Endothelial cell of umbilical vein (primary cell): ENCODE measurements at regions not wholly inside any gene's neighbourhood (a gene's known extent, or its start where the extent isn't known, plus 50 kb on each side); places are given as distances from the start of the nearest gene placed in this dataset.

Experiments used
- BruUV-seq: library from RNA; stranded (reverse); fragments of 400-500 nt; replicated peaks from 2 replicates; lab custom pipeline; 2021; lab: Mats Ljungman, UMichigan
- CTCF ChIA-PET: fragments of 300-600, 350-600 bp; sonication (Branson Sonifier 250); formaldehyde crosslinking; loops from one replicate; lab custom pipeline; 2021; ENCODE audit warnings: antibody characterized with exemption, inconsistent platforms; lab: Charles Lee
- POLR2A ChIA-PET: fragments of 300-600, 350-600 bp; sonication (Branson Sonifier 250); formaldehyde crosslinking; loops from one replicate; lab custom pipeline; 2021; ENCODE audit warnings: antibody characterized with exemption, inconsistent platforms; lab: Charles Lee
- DNase-seq: peaks from one replicate; pipeline ENCODE4 v3.0.0-alpha.2; 2011; ENCODE audit warnings: low read depth, low spot score
- FAIRE-seq: peaks from 2 replicates; lab custom pipeline; 2011; peaks lifted over from hg19 to GRCh38; lab: Jason Lieb, UNC
- H2AFZ ChIP-seq: 2 replicates; pipeline ENCODE4 v1.6.0; 2012; ENCODE audit warnings: low read depth, low read length, control low read depth, inconsistent platforms
- H3K27ac ChIP-seq: 2 replicates; pipeline ENCODE4 v1.5.1; 2011; ENCODE audit warnings: low read depth, mild to moderate bottlenecking, control low read depth, low read length, moderate library complexity; ENCODE audit not compliant: insufficient read depth
- H3K27me3 ChIP-seq, 2 experiments: 2 replicates each; pipeline versions ENCODE4 v1.6.0 to v1.6.1; 2011; ENCODE audit warnings: low read length in 2 of 2, mixed read lengths in 1 of 2; ENCODE audit not compliant: control insufficient read depth in 2 of 2, insufficient read depth in 2 of 2
- H3K36me3 ChIP-seq, 2 experiments: 2 replicates in 1 of 2; 3 replicates in 1 of 2; pipeline ENCODE4 v1.5.1; 2011; ENCODE audit warnings: low read length in 2 of 2, mild to moderate bottlenecking in 1 of 2, moderate library complexity in 1 of 2; ENCODE audit not compliant: control insufficient read depth in 2 of 2, insufficient read depth in 2 of 2; ENCODE audit errors: extremely low read depth in 1 of 2
- H3K4me1 ChIP-seq: 3 replicates; pipeline ENCODE4 v1.5.1; 2011; ENCODE audit warnings: mild to moderate bottlenecking, low read length; ENCODE audit not compliant: control insufficient read depth, insufficient read depth; ENCODE audit errors: extremely low read depth
- H3K4me2 ChIP-seq: 2 replicates; pipeline ENCODE4 v1.6.1; 2011; ENCODE audit warnings: low read length, control low read depth, mixed read lengths; ENCODE audit not compliant: insufficient read depth
- H3K4me3 ChIP-seq, 3 experiments: fragments of 200-600 bp in 1 of 3; sonication (generic), shearing (Covaris generic) in 1 of 3; replicated peaks in 1 of 3; 2 replicates each; pipeline ENCODE4 v1.5.1; 2011 to 2016; ENCODE audit warnings: control low read depth in 3 of 3, low read length in 3 of 3, mild to moderate bottlenecking in 2 of 3, inconsistent platforms in 1 of 3, low read depth in 1 of 3, moderate library complexity in 1 of 3; ENCODE audit not compliant: insufficient read depth in 1 of 3
- H3K79me2 ChIP-seq: 2 replicates; pipeline ENCODE4 v1.6.0; 2012; ENCODE audit warnings: low read length, inconsistent platforms; ENCODE audit not compliant: control insufficient read depth, insufficient read depth
- H3K9ac ChIP-seq: replicated peaks from 2 replicates; pipeline ENCODE3; 2011; ENCODE audit warnings: low read length, control low read depth; ENCODE audit not compliant: insufficient read depth; ENCODE audit errors: extremely low read depth
- H3K9me1 ChIP-seq: replicated peaks from 3 replicates; pipeline ENCODE4 v1.6.0; 2011; ENCODE audit warnings: mild to moderate bottlenecking, low read length; ENCODE audit not compliant: control insufficient read depth, insufficient read depth; ENCODE audit errors: extremely low read depth
- H3K9me3 ChIP-seq: replicated peaks from 2 replicates; pipeline ENCODE4 v1.5.1; 2012; ENCODE audit warnings: low read length, inconsistent platforms; ENCODE audit not compliant: control insufficient read depth, insufficient read depth
- H4K20me1 ChIP-seq: replicated peaks from 2 replicates; pipeline ENCODE3; 2011; ENCODE audit warnings: mild to moderate bottlenecking, low read length; ENCODE audit not compliant: control insufficient read depth, insufficient read depth; ENCODE audit errors: extremely low read depth
- EZH2 ChIP-seq: IDR thresholded peaks from 2 replicates; pipeline ENCODE4 v1.6.1; 2012; ENCODE audit warnings: borderline replicate concordance, low read depth, mild to moderate bottlenecking, moderate library complexity, low read length, inconsistent platforms; ENCODE audit not compliant: severe bottlenecking
- FOS ChIP-seq: IDR thresholded peaks from 2 replicates; pipeline ENCODE4 v1.6.1; 2011; ENCODE audit warnings: mild to moderate bottlenecking, low read length, moderate library complexity, borderline replicate concordance; ENCODE audit not compliant: insufficient read depth
- GATA2 ChIP-seq: IDR thresholded peaks from 2 replicates; pipeline ENCODE4 v1.7.0; 2011; ENCODE audit warnings: low read depth, mild to moderate bottlenecking, moderate library complexity, mixed read lengths, low read length; ENCODE audit not compliant: insufficient read length, insufficient read depth
- JUN ChIP-seq: IDR thresholded peaks from 2 replicates; pipeline ENCODE4 v1.6.1; 2011; ENCODE audit warnings: borderline replicate concordance, low read depth; ENCODE audit not compliant: insufficient read length, insufficient read depth
- MYC ChIP-seq: IDR thresholded peaks from one replicate; pipeline ENCODE4 v1.6.1; 2011; ENCODE audit warnings: mild to moderate bottlenecking, low read depth, low read length
- POLR2A ChIP-seq: IDR thresholded peaks from 2 replicates; pipeline ENCODE4 v1.6.1; 2012; ENCODE audit warnings: low read depth, mild to moderate bottlenecking, control low read depth, low read length
- POLR2AphosphoS5 ChIP-seq: IDR thresholded peaks from 2 replicates; pipeline ENCODE4 v1.6.1; 2012; ENCODE audit warnings: low read depth, mild to moderate bottlenecking, control low read depth, low read length, moderate library complexity; ENCODE audit not compliant: insufficient read depth
- dilution Hi-C: fragments of 300-500 bp; cut with MboI; formaldehyde crosslinking; loops from one replicate; pipeline ENCODE4 v1.15.0; 2019; ENCODE audit warnings: low sequenced_read_pairs; ENCODE audit not compliant: extremely low pct_ligation_motif_present
- intact Hi-C: fragments of 100-400 bp; cut with micrococcal nuclease; formaldehyde crosslinking; loops from one replicate; pipeline ENCODE4 v1.10.0; 2022
- TF ChIP-seq, protein P1 (sequence below): IDR thresholded peaks from 2 replicates; pipeline ENCODE4 v1.6.1; 2011; ENCODE audit not compliant: insufficient read depth, insufficient read length
- TF ChIP-seq, protein P2 (sequence below), 2 donors: IDR thresholded peaks; 1 replicate in 1 of 2; 2 replicates in 1 of 2; pipeline ENCODE4 v1.5.1; 2011; ENCODE audit warnings: low read length in 2 of 2, mild to moderate bottlenecking in 2 of 2, moderate library complexity in 2 of 2, control low read depth in 1 of 2, inconsistent platforms in 1 of 2, low read depth in 1 of 2; ENCODE audit not compliant: insufficient read depth in 1 of 2; ENCODE audit errors: extremely low read depth in 1 of 2

DNA sequence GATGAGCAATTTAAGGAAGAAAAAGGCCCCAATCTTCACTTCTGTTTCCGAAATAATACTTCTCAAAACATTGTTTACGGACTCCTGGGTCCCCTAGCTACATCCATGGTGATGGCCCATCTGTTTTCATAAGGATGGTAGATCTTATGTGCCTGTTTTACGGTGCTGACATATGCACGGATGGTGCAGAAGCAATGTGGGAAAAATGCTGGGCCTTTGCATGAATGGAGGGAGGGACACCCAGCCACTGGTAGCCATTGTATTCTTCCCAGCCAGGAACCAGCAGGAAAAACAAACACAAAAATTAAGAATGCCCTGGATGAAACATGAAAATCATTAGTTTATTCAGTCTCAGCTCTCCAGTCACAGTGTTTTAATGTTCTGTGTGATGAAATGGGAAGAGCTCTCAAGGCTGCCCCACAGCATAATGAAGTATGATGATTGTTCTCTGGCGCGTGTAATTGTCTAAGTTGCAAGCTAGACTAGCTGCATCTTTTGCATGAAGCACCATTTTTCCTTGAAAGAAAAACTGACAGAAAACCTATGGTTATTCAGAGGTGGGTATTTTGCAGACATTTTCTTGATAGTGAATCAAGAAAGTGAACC is 1201.1 kb upstream of the SLC10A2 start:
- DNase-seq (no peak), FAIRE-seq (no peak)
- no peaks in the 10 kb centered on the region for H3K36me3 ChIP-seq
- no peak overlapping the region for H3K9ac ChIP-seq
- TF ChIP-seq, protein P1, sequence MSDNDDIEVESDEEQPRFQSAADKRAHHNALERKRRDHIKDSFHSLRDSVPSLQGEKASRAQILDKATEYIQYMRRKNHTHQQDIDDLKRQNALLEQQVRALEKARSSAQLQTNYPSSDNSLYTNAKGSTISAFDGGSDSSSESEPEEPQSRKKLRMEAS = no peak
- no peak for TF ChIP-seq EZH2
- TF ChIP-seq, protein P2, sequence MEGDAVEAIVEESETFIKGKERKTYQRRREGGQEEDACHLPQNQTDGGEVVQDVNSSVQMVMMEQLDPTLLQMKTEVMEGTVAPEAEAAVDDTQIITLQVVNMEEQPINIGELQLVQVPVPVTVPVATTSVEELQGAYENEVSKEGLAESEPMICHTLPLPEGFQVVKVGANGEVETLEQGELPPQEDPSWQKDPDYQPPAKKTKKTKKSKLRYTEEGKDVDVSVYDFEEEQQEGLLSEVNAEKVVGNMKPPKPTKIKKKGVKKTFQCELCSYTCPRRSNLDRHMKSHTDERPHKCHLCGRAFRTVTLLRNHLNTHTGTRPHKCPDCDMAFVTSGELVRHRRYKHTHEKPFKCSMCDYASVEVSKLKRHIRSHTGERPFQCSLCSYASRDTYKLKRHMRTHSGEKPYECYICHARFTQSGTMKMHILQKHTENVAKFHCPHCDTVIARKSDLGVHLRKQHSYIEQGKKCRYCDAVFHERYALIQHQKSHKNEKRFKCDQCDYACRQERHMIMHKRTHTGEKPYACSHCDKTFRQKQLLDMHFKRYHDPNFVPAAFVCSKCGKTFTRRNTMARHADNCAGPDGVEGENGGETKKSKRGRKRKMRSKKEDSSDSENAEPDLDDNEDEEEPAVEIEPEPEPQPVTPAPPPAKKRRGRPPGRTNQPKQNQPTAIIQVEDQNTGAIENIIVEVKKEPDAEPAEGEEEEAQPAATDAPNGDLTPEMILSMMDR (IDR thresholded peaks at IDR 0.05; ENCODE audit: extremely low read depth in 1 of 2, insufficient read depth in 1 of 2, low read depth in 1 of 2, low read length in 2 of 2) = no peak
- no peak for TF ChIP-seq MYC
- TF ChIP-seq POLR2A = no peak
- TF ChIP-seq POLR2AphosphoS5 = no peak
- TF ChIP-seq GATA2 = no peak
- TF ChIP-seq JUN = no peak
- TF ChIP-seq FOS = no peak
- no peaks in the 10 kb centered on the region for H3K9me3 ChIP-seq
- H4K20me1 ChIP-seq = no peaks in the 10 kb centered on the region
- H3K27ac ChIP-seq = no peak overlapping the region
- H3K9me1 ChIP-seq = no peaks in the 10 kb centered on the region
- no peak overlapping the region for H3K4me3 ChIP-seq
- no peaks in the 10 kb centered on the region for H3K27me3 ChIP-seq
- ChIA-PET CTCF (no interaction called here), POLR2A (no interaction called here)
- no peak overlapping the region for H3K4me2 ChIP-seq
- H3K79me2 ChIP-seq = no peaks in the 10 kb centered on the region
- H3K4me1 ChIP-seq = no peaks in the 10 kb centered on the region
- dilution Hi-C loops = no loop called here
- intact Hi-C loops = no loop called here
- no TSS peak for BruUV-seq
- no peak overlapping the region for H2AFZ ChIP-seq
